H1 (cell line): ENCODE measurements at regions not wholly inside any gene's neighbourhood (a gene's known extent, or its start where the extent isn't known, plus 50 kb on each side); places are given as distances from the start of the nearest gene placed in this dataset.

ENCODE experiments used
- CTCF ChIA-PET: fragments of 300-600 bp; sonication (Branson Sonifier 250); formaldehyde crosslinking; loops from one replicate; lab custom pipeline; 2021; ENCODE audit not compliant: partially characterized antibody; lab: Charles Lee
- POLR2A ChIA-PET: fragments of 300-600 bp; sonication (Branson Sonifier 250); formaldehyde crosslinking; loops from one replicate; lab custom pipeline; 2021; ENCODE audit warnings: inconsistent platforms; ENCODE audit not compliant: partially characterized antibody; lab: Charles Lee
- DNase-seq, 2 experiments: peaks; one replicate each; pipeline versions ENCODE4 v3.0.0 to v3.0.0-alpha.2; 2010 to 2022; ENCODE audit warnings: low spot score in 2 of 2, low read depth in 1 of 2, mixed read lengths in 1 of 2
- FAIRE-seq: peaks from 2 replicates; lab custom pipeline; 2011; peaks lifted over from hg19 to GRCh38; lab: Jason Lieb, UNC
- H2AFZ ChIP-seq: 2 replicates; pipeline ENCODE4 v1.8.1; 2012; ENCODE audit warnings: low read length, inconsistent platforms
- H2AK5ac ChIP-seq: 2 replicates; pipeline ENCODE4 v1.6.1; 2013; ENCODE audit warnings: low read depth, low read length
- H2BK120ac ChIP-seq: replicated peaks from 2 replicates; pipeline ENCODE3; 2013; ENCODE audit warnings: low read depth, low read length, inconsistent platforms
- H2BK12ac ChIP-seq: 2 replicates; pipeline ENCODE4 v1.6.1; 2013; ENCODE audit warnings: low read depth, low read length
- H2BK15ac ChIP-seq: 2 replicates; pipeline ENCODE4 v1.6.1; 2013; ENCODE audit warnings: low read length
- H2BK20ac ChIP-seq: 2 replicates; pipeline ENCODE4 v1.6.1; 2013; ENCODE audit warnings: low read length
- H2BK5ac ChIP-seq: 2 replicates; pipeline ENCODE4 v1.6.1; 2013; ENCODE audit warnings: low read depth, low read length
- H3K14ac ChIP-seq: 2 replicates; pipeline ENCODE4 v1.6.1; 2013; ENCODE audit warnings: inconsistent platforms; ENCODE audit not compliant: insufficient read length
- H3K18ac ChIP-seq: 2 replicates; pipeline ENCODE4 v1.6.1; 2013; ENCODE audit warnings: low read length; ENCODE audit errors: extremely low read depth
- H3K23ac ChIP-seq: 2 replicates; pipeline ENCODE4 v1.6.1; 2013; ENCODE audit warnings: inconsistent platforms; ENCODE audit not compliant: insufficient read length
- H3K23me2 ChIP-seq: 2 replicates; pipeline ENCODE4 v1.6.1; 2013; ENCODE audit warnings: low read depth, low read length
- H3K27ac ChIP-seq: 2 replicates; pipeline ENCODE4 v1.6.1; 2011; ENCODE audit warnings: low read depth, low read length, inconsistent platforms
- H3K27me3 ChIP-seq, 4 experiments: replicated peaks in 1 of 4; 1 replicate in 1 of 4; 2 replicates in 3 of 4; pipeline versions ENCODE4 v1.6.1 to v1.8.1; 2011 to 2013; ENCODE audit warnings: low read length in 3 of 4, mild to moderate bottlenecking in 3 of 4, inconsistent platforms in 2 of 4, mixed read lengths in 2 of 4, moderate library complexity in 1 of 4; ENCODE audit not compliant: control insufficient read depth in 3 of 4, insufficient read depth in 3 of 4; ENCODE audit errors: extremely low read depth in 1 of 4
- H3K36me3 ChIP-seq, 4 experiments: 2 replicates each; pipeline versions ENCODE4 v1.6.1 to v1.8.1; 2011 to 2013; ENCODE audit warnings: mild to moderate bottlenecking in 4 of 4, low read length in 3 of 4, moderate library complexity in 2 of 4, control low read depth in 1 of 4, inconsistent platforms in 1 of 4; ENCODE audit not compliant: insufficient read depth in 4 of 4, control insufficient read depth in 2 of 4
- H3K4ac ChIP-seq: replicated peaks from 2 replicates; pipeline ENCODE3; 2013; ENCODE audit warnings: low read length, low read depth, mixed read lengths, inconsistent platforms; ENCODE audit not compliant: insufficient read length
- H3K4me1 ChIP-seq, 4 experiments: replicated peaks in 1 of 4; 1 replicate in 1 of 4; 2 replicates in 3 of 4; pipeline versions ENCODE4 v1.6.1 to v1.8.1; 2011 to 2013; ENCODE audit warnings: low read length in 3 of 4, inconsistent platforms in 2 of 4, mixed read lengths in 1 of 4; ENCODE audit not compliant: insufficient read depth in 4 of 4, control insufficient read depth in 3 of 4
- H3K4me2 ChIP-seq, 2 experiments: 2 replicates each; pipeline versions ENCODE4 v1.6.1 to v1.8.1; 2011 to 2013; ENCODE audit warnings: low read depth in 2 of 2, low read length in 2 of 2, control low read depth in 1 of 2, inconsistent platforms in 1 of 2, mild to moderate bottlenecking in 1 of 2; ENCODE audit not compliant: insufficient read depth in 1 of 2
- H3K4me3 ChIP-seq, 4 experiments: fragments of 200-600, 300-600 bp in 1 of 4; sonication (generic), shearing (Covaris generic), sonication (Bioruptor Twin) in 1 of 4; 2 replicates each; pipeline versions ENCODE4 v1.5.1 to v1.8.1; 2011 to 2016; ENCODE audit warnings: low read length in 4 of 4, low read depth in 3 of 4, control low read depth in 2 of 4, inconsistent platforms in 2 of 4, mild to moderate bottlenecking in 2 of 4, mixed read lengths in 1 of 4, moderate library complexity in 1 of 4; ENCODE audit not compliant: insufficient read depth in 2 of 4; ENCODE audit errors: extremely low read depth in 1 of 4
- H3K56ac ChIP-seq: replicated peaks from 2 replicates; pipeline ENCODE3; 2013; ENCODE audit warnings: low read depth, mild to moderate bottlenecking, mixed read lengths, low read length, inconsistent platforms; ENCODE audit not compliant: insufficient read length
- H3K79me1 ChIP-seq: 2 replicates; pipeline ENCODE4 v1.6.1; 2013; ENCODE audit warnings: low read depth, low read length, control low read depth
- H3K79me2 ChIP-seq, 2 experiments: 2 replicates each; pipeline versions ENCODE4 v1.6.1 to v1.8.1; 2012 to 2013; ENCODE audit warnings: low read length in 2 of 2, mild to moderate bottlenecking in 2 of 2, inconsistent platforms in 1 of 2; ENCODE audit not compliant: insufficient read depth in 2 of 2, control insufficient read depth in 1 of 2
- H3K9ac ChIP-seq, 4 experiments: replicated peaks in 1 of 4; 1 replicate in 1 of 4; 2 replicates in 3 of 4; pipeline versions ENCODE4 v1.6.1 to v1.8.1; 2011 to 2013; ENCODE audit warnings: low read depth in 3 of 4, low read length in 3 of 4, control low read depth in 2 of 4, mild to moderate bottlenecking in 2 of 4, moderate library complexity in 2 of 4, inconsistent platforms in 1 of 4; ENCODE audit errors: extremely low read depth in 1 of 4
- H3K9me3 ChIP-seq, 2 experiments: 2 replicates each; pipeline versions ENCODE4 v1.6.1 to v1.8.1; 2012 to 2013; ENCODE audit warnings: mild to moderate bottlenecking in 2 of 2, moderate library complexity in 2 of 2, control low read depth in 1 of 2, inconsistent platforms in 1 of 2, low read depth in 1 of 2, low read length in 1 of 2, mixed read lengths in 1 of 2; ENCODE audit not compliant: insufficient read depth in 2 of 2
- H4K20me1 ChIP-seq, 2 experiments: replicated peaks in 1 of 2; 2 replicates each; pipeline versions ENCODE3 to v1.8.1; 2011 to 2013; ENCODE audit warnings: inconsistent platforms in 2 of 2, low read length in 2 of 2, mild to moderate bottlenecking in 1 of 2; ENCODE audit not compliant: insufficient read depth in 2 of 2, control insufficient read depth in 1 of 2
- H4K5ac ChIP-seq: 2 replicates; pipeline ENCODE4 v1.6.1; 2013; ENCODE audit warnings: low read length, low read depth, mixed read lengths, inconsistent platforms; ENCODE audit not compliant: insufficient read length
- H4K8ac ChIP-seq: 2 replicates; pipeline ENCODE4 v1.8.0; 2013; ENCODE audit warnings: mild to moderate bottlenecking, moderate library complexity, low read length, inconsistent platforms; ENCODE audit not compliant: insufficient read depth; ENCODE audit errors: extremely low read depth
- H4K91ac ChIP-seq: replicated peaks from 2 replicates; pipeline ENCODE3; 2013; ENCODE audit warnings: low read length, mixed read lengths, inconsistent platforms; ENCODE audit not compliant: insufficient read length
- ASH2L ChIP-seq: fragments of 200-600, 300-600 bp; sonication (generic); IDR thresholded peaks from one replicate; pipeline ENCODE4 v1.7.1; 2017; ENCODE audit warnings: low read length
- EP300 ChIP-seq, 2 experiments: IDR thresholded peaks; 1 replicate in 1 of 2; 2 replicates in 1 of 2; pipeline ENCODE4 v1.6.1; 2011 to 2012; ENCODE audit warnings: low read depth in 2 of 2, low read length in 2 of 2, mild to moderate bottlenecking in 2 of 2, borderline replicate concordance in 1 of 2, inconsistent platforms in 1 of 2, moderate library complexity in 1 of 2
- GABPA ChIP-seq: IDR thresholded peaks from 2 replicates; pipeline ENCODE4 v1.6.1; 2011; ENCODE audit warnings: mild to moderate bottlenecking, low read length, moderate library complexity, borderline replicate concordance; ENCODE audit not compliant: insufficient read depth
- PHF8 ChIP-seq: fragments of 200-600 bp; sonication (generic); conservative IDR thresholded peaks from 2 replicates; pipeline ENCODE4 v1.7.1; 2012; ENCODE audit warnings: low read depth, mild to moderate bottlenecking, inconsistent platforms, low read length, moderate library complexity
- POLR2AphosphoS5 ChIP-seq: IDR thresholded peaks from 2 replicates; pipeline ENCODE4 v1.6.1; 2011; ENCODE audit warnings: low read depth, low read length
- RAD21 ChIP-seq, 2 experiments: IDR thresholded peaks in 1 of 2; conservative IDR thresholded peaks in 1 of 2; 2 replicates each; pipeline ENCODE4 v1.6.1; 2011; ENCODE audit warnings: low read depth in 2 of 2, low read length in 2 of 2, improper control_type of control experiment in 1 of 2, inconsistent platforms in 1 of 2, mild to moderate bottlenecking in 1 of 2, moderate library complexity in 1 of 2
- RBBP5 ChIP-seq: IDR thresholded peaks from 2 replicates; pipeline ENCODE4 v1.7.1; 2012; ENCODE audit warnings: low read depth, mild to moderate bottlenecking, inconsistent platforms, low read length, moderate library complexity, borderline replicate concordance
- SAP30 ChIP-seq: fragments of 300-600 bp; sonication (generic); IDR thresholded peaks from 2 replicates; pipeline ENCODE4 v1.7.1; 2012; ENCODE audit warnings: low read length, moderate library complexity, mild to moderate bottlenecking, inconsistent platforms; ENCODE audit not compliant: insufficient read depth, insufficient replicate concordance
- SP1 ChIP-seq: IDR thresholded peaks from 2 replicates; pipeline ENCODE4 v1.6.1; 2011; ENCODE audit warnings: low read depth, low read length
- TCF12 ChIP-seq: IDR thresholded peaks from 2 replicates; pipeline ENCODE4 v1.6.1; 2011; ENCODE audit warnings: low read depth, mild to moderate bottlenecking, low read length
- WGBS, 2 experiments: shearing (Covaris generic) in 1 of 2; methylation state at CpG; one replicate each; pipeline versions ENCODE4 v1.1.6 to v1.1.7; 2013 to 2015; ENCODE audit warnings: low lambda C conversion rate in 2 of 2, mixed read lengths in 2 of 2, inconsistent platforms in 1 of 2, low coverage in 1 of 2, missing lambda C conversion rate in 1 of 2; ENCODE audit not compliant: insufficient replicate concordance in 2 of 2, insufficient coverage in 1 of 2, insufficient read length in 1 of 2; ENCODE audit errors: extremely low coverage in 1 of 2, missing lambda C conversion rate in 1 of 2; 5-methylcytosine and 5-hydroxymethylcytosine counted together
- TF ChIP-seq, protein P1 (sequence below), 3 experiments: IDR thresholded peaks; 1 replicate in 2 of 3; 2 replicates in 1 of 3; pipeline versions ENCODE4 v1.5.1 to v1.6.1; 2011; ENCODE audit warnings: low read length in 3 of 3, mild to moderate bottlenecking in 3 of 3, inconsistent platforms in 2 of 3, low read depth in 1 of 3, moderate library complexity in 1 of 3; ENCODE audit not compliant: insufficient read depth in 1 of 3; ENCODE audit errors: control extremely low read depth in 1 of 3

- Histone ChIP-seq H2AK5ac (no peak overlapping the region), H3K14ac (no peak overlapping the region), H3K79me1 (no peaks in the 10 kb centered on the region), H4K91ac (no peak overlapping the region), H3K9ac (no peak overlapping the region), H2BK20ac (no peak overlapping the region), H4K20me1 (no peaks in the 10 kb centered on the region), H3K79me2 (no peaks in the 10 kb centered on the region), H3K23ac (no peak overlapping the region), H3K56ac (no peak overlapping the region), H3K27me3 (no peaks in the 10 kb centered on the region), H3K23me2 (no peaks in the 10 kb centered on the region), H3K18ac (no peak overlapping the region), H4K8ac (no peak overlapping the region), H3K4me3 (no peak overlapping the region), H2BK12ac (no peak overlapping the region), H3K4me2 (no peak overlapping the region), H2BK15ac (no peak overlapping the region), H2BK5ac (no peak overlapping the region), H3K36me3 (no peaks in the 10 kb centered on the region), H3K27ac (no peak overlapping the region), H2AFZ (no peak overlapping the region), H3K4ac (no peak overlapping the region), H3K4me1 (no peaks in the 10 kb centered on the region), H3K9me3 (no peaks in the 10 kb centered on the region), H2BK120ac (no peak overlapping the region), H4K5ac (no peak overlapping the region)
- POLR2A ChIA-PET, result no interaction called here
- CTCF ChIA-PET, result interaction anchor here (0.6 to 1.3 kb wide), 3 partner anchors 16 to 510 kb away, joined by 4 to 5 read pairs (median 4); no protein-coding TSS in a partner anchor
- 86% methylated on average over 1 of the region's 1 CpG; no CpG with 5 or more reads in 1 of the 2 experiments for WGBS, 2 experiments
- DNase-seq (no peak), FAIRE-seq (no peak)
- TF ChIP-seq GABPA, result no peak
- no peak for TF ChIP-seq RAD21 (IDR thresholded peaks at IDR 0.05 in 1 of 2, conservative IDR thresholded peaks at IDR 0.05 in 1 of 2; ENCODE audit: low read depth in 2 of 2, low read length in 2 of 2)
- TF ChIP-seq RBBP5, result no peak
- no peak for TF ChIP-seq PHF8
- no peak for TF ChIP-seq TCF12
- TF ChIP-seq SAP30, result no peak
- no peak for TF ChIP-seq EP300 (IDR thresholded peaks at IDR 0.05; ENCODE audit: borderline replicate concordance in 1 of 2, low read depth in 2 of 2, low read length in 2 of 2)
- TF ChIP-seq, protein P1, sequence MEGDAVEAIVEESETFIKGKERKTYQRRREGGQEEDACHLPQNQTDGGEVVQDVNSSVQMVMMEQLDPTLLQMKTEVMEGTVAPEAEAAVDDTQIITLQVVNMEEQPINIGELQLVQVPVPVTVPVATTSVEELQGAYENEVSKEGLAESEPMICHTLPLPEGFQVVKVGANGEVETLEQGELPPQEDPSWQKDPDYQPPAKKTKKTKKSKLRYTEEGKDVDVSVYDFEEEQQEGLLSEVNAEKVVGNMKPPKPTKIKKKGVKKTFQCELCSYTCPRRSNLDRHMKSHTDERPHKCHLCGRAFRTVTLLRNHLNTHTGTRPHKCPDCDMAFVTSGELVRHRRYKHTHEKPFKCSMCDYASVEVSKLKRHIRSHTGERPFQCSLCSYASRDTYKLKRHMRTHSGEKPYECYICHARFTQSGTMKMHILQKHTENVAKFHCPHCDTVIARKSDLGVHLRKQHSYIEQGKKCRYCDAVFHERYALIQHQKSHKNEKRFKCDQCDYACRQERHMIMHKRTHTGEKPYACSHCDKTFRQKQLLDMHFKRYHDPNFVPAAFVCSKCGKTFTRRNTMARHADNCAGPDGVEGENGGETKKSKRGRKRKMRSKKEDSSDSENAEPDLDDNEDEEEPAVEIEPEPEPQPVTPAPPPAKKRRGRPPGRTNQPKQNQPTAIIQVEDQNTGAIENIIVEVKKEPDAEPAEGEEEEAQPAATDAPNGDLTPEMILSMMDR (IDR thresholded peaks at IDR 0.05; ENCODE audit: control extremely low read depth in 1 of 3, insufficient read depth in 1 of 3, low read depth in 1 of 3, low read length in 3 of 3), result no peak
- no peak for TF ChIP-seq SP1
- no peak for TF ChIP-seq ASH2L
- TF ChIP-seq POLR2AphosphoS5, result no peak
Observed at GRCh38 chr13:50552424-50552966, 291.0 kb downstream of the DLEU7 start.
